Fibroblast of lung (primary cell): ENCODE measurements at regions not wholly inside any gene's neighbourhood (a gene's known extent, or its start where the extent isn't known, plus 50 kb on each side); places are given as distances from the start of the nearest gene placed in this dataset.

Experiments used
- DNase-seq, 2 donors: peaks; one replicate each; pipeline versions ENCODE4 v3.0.0 to v3.0.0-alpha.2; 2010; ENCODE audit warnings: low read depth in 2 of 2
- H2AFZ ChIP-seq: 2 replicates; pipeline ENCODE4 v1.5.1; 2012; ENCODE audit warnings: low read length, control low read depth, inconsistent platforms
- H3K27ac ChIP-seq: 2 replicates; pipeline ENCODE4 v1.5.1; 2011; ENCODE audit warnings: low read length, control low read depth; ENCODE audit not compliant: insufficient read depth
- H3K27me3 ChIP-seq: 2 replicates; pipeline ENCODE4 v1.5.1; 2011; ENCODE audit warnings: mild to moderate bottlenecking, low read length; ENCODE audit not compliant: control insufficient read depth, insufficient read depth
- H3K36me3 ChIP-seq: 2 replicates; pipeline ENCODE4 v1.5.1; 2011; ENCODE audit warnings: low read length; ENCODE audit not compliant: control insufficient read depth, insufficient read depth
- H3K4me1 ChIP-seq: 2 replicates; pipeline ENCODE4 v1.5.1; 2011; ENCODE audit warnings: low read length; ENCODE audit not compliant: control insufficient read depth, insufficient read depth; ENCODE audit errors: extremely low read depth
- H3K4me2 ChIP-seq: 2 replicates; pipeline ENCODE4 v1.5.1; 2011; ENCODE audit warnings: low read length, control low read depth; ENCODE audit not compliant: insufficient read depth; ENCODE audit errors: extremely low read depth
- H3K4me3 ChIP-seq, 4 experiments: fragments of 200-600 bp in 1 of 4; sonication (generic) in 1 of 4; replicated peaks in 1 of 4; 2 replicates each; pipeline ENCODE4 v1.5.1; 2011 to 2016; ENCODE audit warnings: low read length in 4 of 4, low read depth in 3 of 4, mild to moderate bottlenecking in 3 of 4, control low read depth in 2 of 4, inconsistent platforms in 1 of 4, mixed read lengths in 1 of 4; ENCODE audit not compliant: insufficient read depth in 1 of 4; ENCODE audit errors: control extremely low read depth in 1 of 4
- H3K79me2 ChIP-seq: 2 replicates; pipeline ENCODE4 v1.5.1; 2012; ENCODE audit warnings: mild to moderate bottlenecking, low read length, inconsistent platforms; ENCODE audit not compliant: control insufficient read depth, insufficient read depth
- H3K9ac ChIP-seq: 2 replicates; pipeline ENCODE4 v1.5.1; 2011; ENCODE audit warnings: mild to moderate bottlenecking, low read length, control low read depth; ENCODE audit not compliant: insufficient read depth
- H3K9me3 ChIP-seq: 2 replicates; pipeline ENCODE4 v1.5.1; 2012; ENCODE audit warnings: low read depth, low read length; ENCODE audit not compliant: control insufficient read depth, insufficient read depth
- H4K20me1 ChIP-seq: 2 replicates; pipeline ENCODE4 v1.5.1; 2011; ENCODE audit warnings: low read length; ENCODE audit not compliant: control insufficient read depth, insufficient read depth; ENCODE audit errors: extremely low read depth
- CTCF ChIP-seq, 2 donors: IDR thresholded peaks in 1 of 2; conservative IDR thresholded peaks in 1 of 2; 1 replicate in 1 of 2; 2 replicates in 1 of 2; pipeline ENCODE4 v1.5.1; 2011 to 2012; ENCODE audit warnings: low read length in 2 of 2, control low read depth in 1 of 2, inconsistent platforms in 1 of 2, low read depth in 1 of 2, mild to moderate bottlenecking in 1 of 2
- EZH2 ChIP-seq: IDR thresholded peaks from 2 replicates; pipeline ENCODE4 v1.5.1; 2012; ENCODE audit warnings: low read length, control low read depth, mild to moderate bottlenecking; ENCODE audit errors: missing control alignments

GRCh38 chr20:7820897-7821296 lies 119.4 kb downstream of the HAO1 start:
- Histone ChIP-seq H3K9ac (no peak overlapping the region), H3K36me3 (no peaks in the 10 kb centered on the region), H3K4me1 (no peaks in the 10 kb centered on the region), H3K4me3 (no peak overlapping the region), H3K27ac (no peak overlapping the region), H3K9me3 (no peaks in the 10 kb centered on the region), H3K79me2 (no peaks in the 10 kb centered on the region), H3K27me3 (no peaks in the 10 kb centered on the region), H2AFZ (no peak overlapping the region), H3K4me2 (no peak overlapping the region), H4K20me1 (no peaks in the 10 kb centered on the region)
- TF ChIP-seq EZH2 (no peak), CTCF (conservative IDR thresholded peaks at IDR 0.05 in 1 of 2, IDR thresholded peaks at IDR 0.05 in 1 of 2; ENCODE audit: low read depth in 1 of 2, low read length in 2 of 2) (no peak)
- DNase-seq = no peak

GRCh38 chr20:7822772-7823171 lies 117.5 kb downstream of the HAO1 start:
- Histone ChIP-seq H2AFZ (no peak overlapping the region), H3K4me3 (no peak overlapping the region), H3K27me3 (no peaks in the 10 kb centered on the region), H3K4me2 (no peak overlapping the region), H3K36me3 (no peaks in the 10 kb centered on the region), H4K20me1 (no peaks in the 10 kb centered on the region), H3K27ac (no peak overlapping the region), H3K79me2 (no peaks in the 10 kb centered on the region), H3K9me3 (no peaks in the 10 kb centered on the region), H3K9ac (no peak overlapping the region), H3K4me1 (no peaks in the 10 kb centered on the region)
- TF ChIP-seq EZH2 = no peak
- no peak for DNase-seq

- no peaks in the 10 kb centered on the region for H3K9me3 ChIP-seq
- no peaks in the 10 kb centered on the region for H3K27me3 ChIP-seq
- TF ChIP-seq EZH2 (no peak), CTCF (conservative IDR thresholded peaks at IDR 0.05 in 1 of 2, IDR thresholded peaks at IDR 0.05 in 1 of 2; ENCODE audit: low read depth in 1 of 2, low read length in 2 of 2) (no peak)
- no peak overlapping the region for H3K4me2 ChIP-seq
- H3K79me2 ChIP-seq = no peaks in the 10 kb centered on the region
- no peak overlapping the region for H2AFZ ChIP-seq
- no peak overlapping the region for H3K27ac ChIP-seq
- H3K36me3 ChIP-seq = no peaks in the 10 kb centered on the region
- no peak overlapping the region for H3K9ac ChIP-seq
- no peaks in the 10 kb centered on the region for H3K4me1 ChIP-seq
- no peak overlapping the region for H3K4me3 ChIP-seq
- DNase-seq = peak in 1 of 2 donors; percentile 24
- H4K20me1 ChIP-seq = no peaks in the 10 kb centered on the region
These were observed 111.8 kb downstream of the HAO1 start for GRCh38 chr20:7828437-7828836.

GRCh38 chr20:7829031-7829430 lies 111.2 kb downstream of the HAO1 start:
- Histone ChIP-seq H3K9ac (no peak overlapping the region), H3K4me2 (no peak overlapping the region), H3K4me1 (no peaks in the 10 kb centered on the region), H2AFZ (no peak overlapping the region), H3K79me2 (no peaks in the 10 kb centered on the region), H3K36me3 (no peaks in the 10 kb centered on the region), H3K4me3 (no peak overlapping the region), H3K9me3 (no peaks in the 10 kb centered on the region), H4K20me1 (no peaks in the 10 kb centered on the region), H3K27ac (no peak overlapping the region), H3K27me3 (no peaks in the 10 kb centered on the region)
- DNase-seq = no peak
- TF ChIP-seq CTCF (conservative IDR thresholded peaks at IDR 0.05 in 1 of 2, IDR thresholded peaks at IDR 0.05 in 1 of 2; ENCODE audit: low read depth in 1 of 2, low read length in 2 of 2) = no peak
- no peak for TF ChIP-seq EZH2
